ENCODE measurements at regions not wholly inside any gene's neighbourhood (a gene's known extent, or its start where the extent isn't known, plus 50 kb on each side); places are given as distances from the start of the nearest gene placed in this dataset.

GRCh38 chr9:65435464-65435863, 150.5 kb upstream of the FOXD4L5 start:
- ATAC-seq: no peak
- H3K27ac ChIP-seq (ENCODE audit: low read depth, low read length): no peak overlapping the region
- no peaks in the 10 kb centered on the region for H3K27me3 ChIP-seq (ENCODE audit: insufficient read depth, low read length)
- H3K4me3 ChIP-seq (replicated peaks in 1 of 2; ENCODE audit: low read depth in 1 of 2, low read length in 2 of 2): no peak overlapping the region
- POLR2A ChIA-PET: no interaction called here
- RAD21 ChIA-PET (ENCODE audit: low non-redundant PET in 1 of 2, low total read pairs in 2 of 2, uncharacterized antibody in 2 of 2, unreplicated experiment in 2 of 2): no interaction called here
- H3K79me2 ChIP-seq (ENCODE audit: insufficient read depth, low read length): no peaks in the 10 kb centered on the region
- no peak overlapping the region for H3K9ac ChIP-seq (ENCODE audit: low read length)
- no peak for DNase-seq (ENCODE audit: low read depth, low spot score)
- CTCF ChIA-PET: no interaction called here
- no TSS peak for BruUV-seq (replicated peaks)
- H3K9me2 ChIP-seq (ENCODE audit: insufficient read depth): no peaks in the 10 kb centered on the region
- no peaks in the 10 kb centered on the region for H4K20me1 ChIP-seq (ENCODE audit: insufficient read depth)
- TF ChIP-seq SIN3A (IDR thresholded peaks at IDR 0.05; ENCODE audit: low read depth) (no peak), RAD21 (IDR thresholded peaks at IDR 0.05; ENCODE audit: low read depth) (no peak), ZNF274 (IDR thresholded peaks at IDR 0.05; ENCODE audit: low read depth, low read length) (no peak), JUND (IDR thresholded peaks at IDR 0.05) (no peak), SP1 (IDR thresholded peaks at IDR 0.05; ENCODE audit: low read depth) (no peak), FOSL1 (IDR thresholded peaks at IDR 0.05; ENCODE audit: low read depth) (no peak), EZH2phosphoT487 (IDR thresholded peaks at IDR 0.05; ENCODE audit: borderline replicate concordance) (no peak), ATF3 (IDR thresholded peaks at IDR 0.05) (no peak)
- no peak overlapping the region for H3K4me2 ChIP-seq (ENCODE audit: low read length)
- no peak overlapping the region for H2AFZ ChIP-seq (ENCODE audit: low read depth, low read length, poor library complexity, severe bottlenecking)
- no peaks in the 10 kb centered on the region for H3K4me1 ChIP-seq (ENCODE audit: control insufficient read depth in 1 of 2, insufficient read depth in 2 of 2, low read length in 2 of 2)
- H3K36me3 ChIP-seq (ENCODE audit: control insufficient read depth in 1 of 2, insufficient read depth in 2 of 2, low read length in 2 of 2): no peaks in the 10 kb centered on the region
- no peaks in the 10 kb centered on the region for H3K9me3 ChIP-seq (ENCODE audit: control insufficient read depth in 1 of 2, insufficient read depth in 1 of 2, low read depth in 1 of 2, low read length in 2 of 2)
- intact Hi-C loops (cut with micrococcal nuclease): no loop called here

- Histone ChIP-seq H4K20me1 (ENCODE audit: insufficient read depth) (no peaks in the 10 kb centered on the region), H2AFZ (ENCODE audit: low read depth, low read length, poor library complexity, severe bottlenecking) (no peak overlapping the region), H3K4me2 (ENCODE audit: low read length) (no peak overlapping the region), H3K27ac (ENCODE audit: low read depth, low read length) (no peak overlapping the region), H3K27me3 (ENCODE audit: insufficient read depth, low read length) (no peaks in the 10 kb centered on the region), H3K9me3 (ENCODE audit: control insufficient read depth in 1 of 2, insufficient read depth in 1 of 2, low read depth in 1 of 2, low read length in 2 of 2) (no peaks in the 10 kb centered on the region), H3K4me1 (ENCODE audit: control insufficient read depth in 1 of 2, insufficient read depth in 2 of 2, low read length in 2 of 2) (no peaks in the 10 kb centered on the region), H3K79me2 (ENCODE audit: insufficient read depth, low read length) (no peaks in the 10 kb centered on the region), H3K36me3 (ENCODE audit: control insufficient read depth in 1 of 2, insufficient read depth in 2 of 2, low read length in 2 of 2) (no peaks in the 10 kb centered on the region), H3K9me2 (ENCODE audit: insufficient read depth) (no peaks in the 10 kb centered on the region), H3K9ac (ENCODE audit: low read length) (no peak overlapping the region), H3K4me3 (replicated peaks in 1 of 2; ENCODE audit: low read depth in 1 of 2, low read length in 2 of 2) (no peak overlapping the region)
- no peak for ATAC-seq
- no TSS peak for BruUV-seq (replicated peaks)
- DNase-seq (ENCODE audit: low read depth, low spot score): no peak
- CTCF ChIA-PET: no interaction called here
- RAD21 ChIA-PET (ENCODE audit: low non-redundant PET in 1 of 2, low total read pairs in 2 of 2, uncharacterized antibody in 2 of 2, unreplicated experiment in 2 of 2): no interaction called here
- POLR2A ChIA-PET: no interaction called here
- intact Hi-C loops (cut with micrococcal nuclease): no loop called here
- no peak for TF ChIP-seq ZNF274 (IDR thresholded peaks at IDR 0.05; ENCODE audit: low read depth, low read length)
- no peak for TF ChIP-seq POLR2A (IDR thresholded peaks at IDR 0.05; ENCODE audit: borderline replicate concordance, extremely low read depth, insufficient read depth, insufficient read length)
- no peak for TF ChIP-seq ZFX (IDR thresholded peaks at IDR 0.05)
- no peak for TF ChIP-seq EZH2 (IDR thresholded peaks at IDR 0.05)
- no peak for TF ChIP-seq REST (IDR thresholded peaks at IDR 0.05; ENCODE audit: low read depth)
- no peak for TF ChIP-seq POLR2AphosphoS5 (IDR thresholded peaks at IDR 0.05; ENCODE audit: low read depth, low read length)
- no peak for TF ChIP-seq CTCF (IDR thresholded peaks at IDR 0.05 in 2 of 3, conservative IDR thresholded peaks at IDR 0.05 in 1 of 3; ENCODE audit: borderline replicate concordance in 1 of 3, insufficient read depth in 1 of 3, low read depth in 2 of 3, low read length in 2 of 3)
- no peak for TF ChIP-seq ELF1 (IDR thresholded peaks at IDR 0.05; ENCODE audit: borderline replicate concordance, low read depth)
Measured at GRCh38 chr9:65432722-65433323, 147.8 kb upstream of the FOXD4L5 start.
